Astrocyte (in vitro differentiated cells and primary cell): ENCODE measurements at regions not wholly inside any gene's neighbourhood (a gene's known extent, or its start where the extent isn't known, plus 50 kb on each side); places are given as distances from the start of the nearest gene placed in this dataset.

Source experiments
- EZH2 ChIP-seq: IDR thresholded peaks from 2 replicates; pipeline ENCODE4 v1.6.1; 2012; ENCODE audit warnings: mild to moderate bottlenecking, low read length, inconsistent platforms; ENCODE audit not compliant: insufficient read depth
- TF ChIP-seq, protein P1 (sequence below): IDR thresholded peaks from 2 replicates; pipeline ENCODE4 v1.5.1; 2011; ENCODE audit warnings: low read depth, mild to moderate bottlenecking, inconsistent platforms, low read length, moderate library complexity; ENCODE audit not compliant: insufficient read depth

DNA sequence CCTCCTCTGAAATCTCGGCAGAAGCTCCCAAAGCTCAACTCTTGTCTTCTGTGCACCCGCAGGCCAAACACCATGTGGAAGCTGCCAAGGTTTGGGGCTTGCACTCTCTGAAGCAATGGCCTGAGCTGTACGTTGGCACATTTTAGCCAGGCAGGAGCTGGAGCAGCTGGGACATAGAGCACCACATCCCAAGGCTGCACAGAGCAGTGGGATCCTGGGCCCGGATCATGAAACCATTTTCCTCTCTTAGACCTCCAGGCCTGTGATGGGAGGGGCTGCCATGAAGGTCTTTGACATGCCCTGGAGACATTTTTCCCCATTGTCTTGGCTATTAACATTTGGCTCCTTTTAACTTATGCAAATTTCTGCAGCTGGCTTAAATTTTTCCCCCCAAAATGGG lies 567.1 kb upstream of the ZNF608 start:
- TF ChIP-seq, protein P1, sequence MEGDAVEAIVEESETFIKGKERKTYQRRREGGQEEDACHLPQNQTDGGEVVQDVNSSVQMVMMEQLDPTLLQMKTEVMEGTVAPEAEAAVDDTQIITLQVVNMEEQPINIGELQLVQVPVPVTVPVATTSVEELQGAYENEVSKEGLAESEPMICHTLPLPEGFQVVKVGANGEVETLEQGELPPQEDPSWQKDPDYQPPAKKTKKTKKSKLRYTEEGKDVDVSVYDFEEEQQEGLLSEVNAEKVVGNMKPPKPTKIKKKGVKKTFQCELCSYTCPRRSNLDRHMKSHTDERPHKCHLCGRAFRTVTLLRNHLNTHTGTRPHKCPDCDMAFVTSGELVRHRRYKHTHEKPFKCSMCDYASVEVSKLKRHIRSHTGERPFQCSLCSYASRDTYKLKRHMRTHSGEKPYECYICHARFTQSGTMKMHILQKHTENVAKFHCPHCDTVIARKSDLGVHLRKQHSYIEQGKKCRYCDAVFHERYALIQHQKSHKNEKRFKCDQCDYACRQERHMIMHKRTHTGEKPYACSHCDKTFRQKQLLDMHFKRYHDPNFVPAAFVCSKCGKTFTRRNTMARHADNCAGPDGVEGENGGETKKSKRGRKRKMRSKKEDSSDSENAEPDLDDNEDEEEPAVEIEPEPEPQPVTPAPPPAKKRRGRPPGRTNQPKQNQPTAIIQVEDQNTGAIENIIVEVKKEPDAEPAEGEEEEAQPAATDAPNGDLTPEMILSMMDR, result no peak
- no peak for TF ChIP-seq EZH2
